Ishikawa (cell line): ENCODE measurements at regions not wholly inside any gene's neighbourhood (a gene's known extent, or its start where the extent isn't known, plus 50 kb on each side); places are given as distances from the start of the nearest gene placed in this dataset.

Source experiments
- CEBPB ChIP-seq: IDR thresholded peaks from 2 replicates; pipeline ENCODE4 v1.6.1; 2012
- CREB1 ChIP-seq: IDR thresholded peaks from 2 replicates; pipeline ENCODE4 v1.6.1; 2012; ENCODE audit warnings: low read depth
- EGR1 ChIP-seq: IDR thresholded peaks from 2 replicates; pipeline ENCODE4 v1.6.1; 2012
- EP300 ChIP-seq: IDR thresholded peaks from 2 replicates; pipeline ENCODE4 v1.6.1; 2012; ENCODE audit warnings: borderline replicate concordance
- FOXM1 ChIP-seq: IDR thresholded peaks from 2 replicates; pipeline ENCODE4 v1.6.1; 2012; ENCODE audit warnings: low read depth, borderline replicate concordance
- NFIC ChIP-seq: IDR thresholded peaks from 2 replicates; pipeline ENCODE4 v1.6.1; 2012
- RAD21 ChIP-seq: IDR thresholded peaks from 2 replicates; pipeline ENCODE4 v1.6.1; 2012; ENCODE audit warnings: low read depth
- REST ChIP-seq: IDR thresholded peaks from 2 replicates; pipeline ENCODE4 v1.6.1; 2012; ENCODE audit warnings: low read depth, mild to moderate bottlenecking
- TAF1 ChIP-seq: IDR thresholded peaks from 2 replicates; pipeline ENCODE4 v1.6.1; 2012; ENCODE audit warnings: low read depth, mild to moderate bottlenecking
- TCF12 ChIP-seq: IDR thresholded peaks from 2 replicates; pipeline ENCODE4 v1.6.1; 2012; ENCODE audit warnings: low read depth
- TEAD4 ChIP-seq: IDR thresholded peaks from 2 replicates; pipeline ENCODE4 v1.6.1; 2012
- USF1 ChIP-seq: IDR thresholded peaks from 2 replicates; pipeline ENCODE4 v1.6.1; 2012
- YY1 ChIP-seq: IDR thresholded peaks from 2 replicates; pipeline ENCODE4 v1.6.1; 2012; ENCODE audit warnings: low read depth
- ZBTB7A ChIP-seq: IDR thresholded peaks from 2 replicates; pipeline ENCODE4 v1.6.1; 2012; ENCODE audit warnings: low read depth
- TF ChIP-seq, protein P1 (sequence below): IDR thresholded peaks from 2 replicates; pipeline ENCODE4 v1.6.1; 2012

- no peak for TF ChIP-seq TEAD4
- no peak for TF ChIP-seq USF1
- no peak for TF ChIP-seq TAF1
- no peak for TF ChIP-seq RAD21
- no peak for TF ChIP-seq YY1
- TF ChIP-seq CREB1: no peak
- TF ChIP-seq ZBTB7A: no peak
- no peak for TF ChIP-seq TCF12
- TF ChIP-seq EP300: no peak
- no peak for TF ChIP-seq FOXM1
Measured at GRCh38 chr3:78116874-78117273, 1077.0 kb downstream of the ROBO2 start.

- TF ChIP-seq YY1 (no peak), ZBTB7A (no peak), EP300 (no peak), NFIC (no peak), CREB1 (no peak), REST (no peak), EGR1 (no peak), TAF1 (no peak), RAD21 (no peak), TCF12 (no peak), TEAD4 (no peak), CEBPB (no peak), USF1 (no peak), FOXM1 (no peak)
- TF ChIP-seq, protein P1, sequence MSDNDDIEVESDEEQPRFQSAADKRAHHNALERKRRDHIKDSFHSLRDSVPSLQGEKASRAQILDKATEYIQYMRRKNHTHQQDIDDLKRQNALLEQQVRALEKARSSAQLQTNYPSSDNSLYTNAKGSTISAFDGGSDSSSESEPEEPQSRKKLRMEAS: no peak
Measured at GRCh38 chr3:78123058-78123457, 1083.2 kb downstream of the ROBO2 start.

DNA sequence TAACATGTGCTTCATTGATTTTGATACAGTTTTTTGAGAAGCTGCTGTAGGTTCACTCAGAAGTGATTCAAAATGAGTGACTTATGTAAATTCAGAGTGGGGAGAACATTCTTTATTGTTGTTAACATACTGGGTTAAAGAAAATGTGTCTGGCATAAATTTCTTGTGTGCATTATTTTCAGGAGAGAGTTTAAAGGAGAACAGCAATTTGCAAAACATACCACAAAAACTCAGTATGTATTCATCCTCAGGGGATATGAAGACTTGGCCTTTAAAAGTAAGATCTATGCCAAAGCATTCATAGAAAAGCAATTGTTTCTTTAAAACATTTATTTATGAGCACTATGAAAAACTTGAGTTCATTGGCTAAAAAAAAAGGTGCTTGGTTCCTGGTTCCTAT, 1089.8 kb downstream of the ROBO2 start:
- TF ChIP-seq FOXM1 (no peak), EP300 (no peak), CEBPB (no peak), NFIC (no peak), ZBTB7A (no peak), TEAD4 (no peak), RAD21 (no peak), EGR1 (no peak), TCF12 (no peak), TAF1 (no peak), CREB1 (no peak)

- TF ChIP-seq EP300: no peak
- TF ChIP-seq, protein P1: no peak
- TF ChIP-seq NFIC: no peak
- TF ChIP-seq FOXM1: no peak
- TF ChIP-seq CREB1: no peak
- TF ChIP-seq YY1: no peak
- TF ChIP-seq TAF1: no peak
- no peak for TF ChIP-seq TCF12
- TF ChIP-seq CEBPB: no peak
Measured at GRCh38 chr3:78130741-78131290, 1090.9 kb downstream of the ROBO2 start.

GRCh38 chr3:78134496-78134895, 1094.6 kb downstream of the ROBO2 start:
- TF ChIP-seq CREB1 (no peak), EP300 (no peak)

DNA sequence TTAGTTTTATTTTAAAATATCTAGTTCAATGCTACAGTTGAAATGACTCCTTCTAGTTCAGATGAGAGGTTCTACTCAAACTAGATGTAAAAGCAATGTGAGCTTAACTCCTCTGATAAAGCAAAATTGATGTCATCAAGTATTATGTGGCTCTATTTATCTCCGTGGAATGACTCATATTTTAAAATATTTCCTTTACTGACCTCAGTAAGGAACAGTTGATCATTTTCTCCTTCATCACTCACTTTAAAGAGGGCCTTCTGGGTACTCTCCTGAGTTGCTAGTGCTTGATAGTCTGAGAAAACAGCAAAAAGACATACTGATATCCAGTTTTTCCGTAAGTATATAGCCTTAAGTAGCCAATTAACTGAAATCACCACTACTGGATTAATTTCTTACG, 1099.3 kb downstream of the ROBO2 start:
- TF ChIP-seq EGR1 (no peak), CREB1 (no peak), TCF12 (no peak), ZBTB7A (no peak), REST (no peak), USF1 (no peak), TEAD4 (no peak), FOXM1 (no peak), RAD21 (no peak)
- TF ChIP-seq, protein P1: no peak
